K562 (cell line): ENCODE measurements at regions not wholly inside any gene's neighbourhood (a gene's known extent, or its start where the extent isn't known, plus 50 kb on each side); places are given as distances from the start of the nearest gene placed in this dataset.
A peak's percentile ranks its signal among the peaks of the same experiment; 100 is the strongest.

Experiments
- ATAC-seq: fragments of 200-7000 bp; cut with Tn5 transposase; 3 replicates; pipeline ENCODE4 v1.9.1; 2020; ENCODE audit warnings: moderate library complexity
- BruUV-seq: library from RNA; stranded (reverse); fragments of 400-500 nt; replicated peaks from 2 replicates; lab custom pipeline; 2021; lab: Mats Ljungman, UMichigan
- CTCF ChIA-PET: fragments of 300-600 bp; formaldehyde crosslinking; extraction: SDS; loops from one replicate; lab custom pipeline; 2021; ENCODE audit warnings: low intra/inter-chr PET ratio; lab: Yijun Ruan, JAX
- POLR2A ChIA-PET: fragments of 300-600, 350-650 bp; sonication (Branson Sonifier 250); formaldehyde crosslinking; extraction: SDS; loops from one replicate; lab custom pipeline; 2021; ENCODE audit warnings: antibody characterized with exemption, inconsistent platforms; lab: Yijun Ruan, JAX
- DNase-seq, 4 experiments: peaks; one replicate each; pipeline versions ENCODE4 v3.0.0 to v3.0.0-alpha.2; 2011 to 2018; ENCODE audit warnings: low spot score in 3 of 4, mixed read lengths in 3 of 4; ENCODE audit errors: extremely low read depth in 1 of 4
- FAIRE-seq: peaks from 2 replicates; lab custom pipeline; 2011; peaks lifted over from hg19 to GRCh38; lab: Jason Lieb, UNC
- H2AFZ ChIP-seq: 2 replicates; pipeline ENCODE4 v1.6.0; 2011; ENCODE audit warnings: low read depth, low read length, control low read depth, inconsistent platforms
- H3K27ac ChIP-seq: fragments of 200-600 bp; 3 replicates; pipeline ENCODE4 v1.8.0; 2011; ENCODE audit warnings: low read depth, mild to moderate bottlenecking, control low read depth, inconsistent platforms, low read length, moderate library complexity, mixed read lengths; ENCODE audit errors: extremely low read depth
- H3K27me3 ChIP-seq, 2 experiments: fragments of 300-600 bp in 1 of 2; 2 replicates in 1 of 2; 3 replicates in 1 of 2; pipeline versions ENCODE4 v1.6.0 to v1.8.0; 2011; ENCODE audit warnings: inconsistent platforms in 2 of 2, low read length in 2 of 2, mild to moderate bottlenecking in 1 of 2, mixed read lengths in 1 of 2, moderate library complexity in 1 of 2; ENCODE audit not compliant: control insufficient read depth in 2 of 2, insufficient read depth in 2 of 2
- H3K36me3 ChIP-seq: fragments of 300-600 bp; 3 replicates; pipeline ENCODE4 v1.8.0; 2011; ENCODE audit warnings: mild to moderate bottlenecking, low read length, inconsistent platforms; ENCODE audit not compliant: control insufficient read depth, insufficient read depth
- H3K4me1 ChIP-seq, 2 experiments: fragments of 200-600 bp in 1 of 2; replicated peaks in 1 of 2; 2 replicates in 1 of 2; 3 replicates in 1 of 2; pipeline versions ENCODE4 v1.5.1 to v1.8.0; 2011; ENCODE audit warnings: inconsistent platforms in 2 of 2, low read length in 2 of 2, mild to moderate bottlenecking in 1 of 2, mixed read lengths in 1 of 2, moderate library complexity in 1 of 2; ENCODE audit not compliant: control insufficient read depth in 2 of 2, insufficient read depth in 2 of 2
- H3K4me2 ChIP-seq: 2 replicates; pipeline ENCODE4 v1.6.1; 2011; ENCODE audit warnings: low read length, control low read depth, inconsistent platforms, mixed read lengths; ENCODE audit not compliant: insufficient read depth
- H3K4me3 ChIP-seq: fragments of 200-600 bp; sonication (generic), shearing (Covaris generic); 2 replicates; pipeline ENCODE4 v1.5.1; 2016; ENCODE audit warnings: control low read depth, inconsistent platforms
- H3K79me2 ChIP-seq: fragments of 200-600 bp; 3 replicates; pipeline ENCODE4 v1.8.0; 2011; ENCODE audit warnings: low read length, inconsistent platforms; ENCODE audit not compliant: control insufficient read depth, insufficient read depth
- H3K9ac ChIP-seq, 2 experiments: 2 replicates each; pipeline versions ENCODE4 v1.6.0 to v1.6.1; 2011; ENCODE audit warnings: low read depth in 2 of 2, low read length in 2 of 2, control low read depth in 1 of 2, inconsistent platforms in 1 of 2, mild to moderate bottlenecking in 1 of 2, mixed read lengths in 1 of 2; ENCODE audit not compliant: insufficient read depth in 1 of 2
- H3K9me1 ChIP-seq: one replicate; pipeline ENCODE4 v1.6.0; 2011; ENCODE audit warnings: inconsistent platforms, mild to moderate bottlenecking, low read length, moderate library complexity; ENCODE audit not compliant: control insufficient read depth, insufficient read depth
- H3K9me3 ChIP-seq: replicated peaks from 2 replicates; pipeline ENCODE4 v1.5.1; 2011; ENCODE audit warnings: low read depth, low read length, inconsistent platforms; ENCODE audit not compliant: control insufficient read depth, insufficient read depth
- H4K20me1 ChIP-seq: replicated peaks from 2 replicates; pipeline ENCODE4 v1.6.1; 2011; ENCODE audit warnings: low read length, inconsistent platforms, mixed read lengths; ENCODE audit not compliant: control insufficient read depth, insufficient read depth
- CTCF ChIP-seq, 3 experiments: IDR thresholded peaks in 2 of 3; conservative IDR thresholded peaks in 1 of 3; 2 replicates each; pipeline ENCODE4 v1.5.1; 2011 to 2012; ENCODE audit warnings: low read length in 3 of 3, mild to moderate bottlenecking in 3 of 3, control low read depth in 2 of 3, improper control_type of control experiment in 1 of 3, inconsistent platforms in 1 of 3, low read depth in 1 of 3, mixed read lengths in 1 of 3, moderate library complexity in 1 of 3; ENCODE audit not compliant: insufficient read depth in 2 of 3
- HDAC1 ChIP-seq, 2 experiments: fragments of 450-650 bp; IDR thresholded peaks; 2 replicates each; pipeline ENCODE4 v1.6.1; 2016 to 2017; ENCODE audit warnings: inconsistent platforms in 1 of 2, mild to moderate bottlenecking in 1 of 2, moderate library complexity in 1 of 2
- MED1 ChIP-seq: sonication (generic); formaldehyde crosslinking; IDR thresholded peaks from 2 replicates; pipeline ENCODE4 v1.8.1; 2023; ENCODE audit warnings: missing genetic modification reagents, borderline replicate concordance
- RAD21 ChIP-seq, 2 experiments: fragments of 250-450 bp in 1 of 2; fragments of 450-650 bp in 1 of 2; sonication (Bioruptor Pico) in 1 of 2; formaldehyde crosslinking in 1 of 2; IDR thresholded peaks in 1 of 2; conservative IDR thresholded peaks in 1 of 2; 2 replicates each; pipeline versions ENCODE4 v1.4.0 to v1.8.0; 2020 to 2022; ENCODE audit warnings: mild to moderate bottlenecking in 2 of 2, moderate library complexity in 1 of 2
- SMC3 ChIP-seq: conservative IDR thresholded peaks from 2 replicates; pipeline ENCODE4 v1.6.1; 2011; ENCODE audit warnings: low read depth, low read length, improper control_type of control experiment; ENCODE audit not compliant: insufficient read depth
- SRF ChIP-seq, 2 experiments: fragments of 250-450, 450-650 bp in 1 of 2; sonication (Bioruptor Pico) in 1 of 2; sonication (generic) in 1 of 2; formaldehyde crosslinking; IDR thresholded peaks; 2 replicates each; pipeline versions ENCODE4 v1.5.0 to v1.5.1; 2020 to 2022; ENCODE audit warnings: mild to moderate bottlenecking in 1 of 2, missing genetic modification reagents in 1 of 2
- ZNF134 ChIP-seq: fragments of 250-450 bp; sonication (Bioruptor Pico); conservative IDR thresholded peaks from 2 replicates; pipeline ENCODE4 v1.4.0; 2020
- ZNF561 ChIP-seq: fragments of 450-650 bp; formaldehyde crosslinking; conservative IDR thresholded peaks from 2 replicates; pipeline ENCODE4 v1.4.0; 2020; ENCODE audit warnings: mild to moderate bottlenecking, moderate library complexity
- ZNF668 ChIP-seq: fragments of 250-450 bp; sonication (Bioruptor Pico); IDR thresholded peaks from 2 replicates; pipeline ENCODE4 v1.8.0; 2022; ENCODE audit warnings: mild to moderate bottlenecking, inconsistent platforms
- WGBS: fragments of 100-300 bp; shearing (Covaris generic); methylation state at CpG from one replicate; pipeline ENCODE4 v1.1.6; 2016; ENCODE audit warnings: low coverage, mixed read lengths; ENCODE audit not compliant: insufficient coverage; ENCODE audit errors: missing lambda C conversion rate; 5-methylcytosine and 5-hydroxymethylcytosine counted together
- in situ Hi-C: fragments of 300-500 bp; cut with MboI; formaldehyde crosslinking; loops from 4 replicates; pipeline ENCODE4 v1.15.0; 2018; ENCODE audit warnings: inconsistent platforms, mixed read lengths
- intact Hi-C: fragments of 100-400 bp; cut with micrococcal nuclease; formaldehyde crosslinking; loops from 2 replicates; pipeline ENCODE4 v1.14.2; 2022

- Histone ChIP-seq H3K9ac (no peak overlapping the region), H2AFZ (no peak overlapping the region), H3K9me1 (no peaks in the 10 kb centered on the region), H3K4me3 (no peak overlapping the region)
- TF ChIP-seq ZNF561 (CRISPR knock-in tag) (no peak), HDAC1 (IDR thresholded peaks at IDR 0.05) (no peak), RAD21 (CRISPR knock-in tag; conservative IDR thresholded peaks at IDR 0.05 in 1 of 2, IDR thresholded peaks at IDR 0.05 in 1 of 2) (no peak), SMC3 (no peak), SRF (CRISPR knock-in tag; IDR thresholded peaks at IDR 0.05) (no peak)
- TF ChIP-seq, all 486 proteins: peak for 0
- H4K20me1 ChIP-seq = no peaks in the 10 kb centered on the region
- in situ Hi-C loops = no loop called here
- DNase-seq = no peak
- H3K4me2 ChIP-seq = no peak overlapping the region
- H3K27ac ChIP-seq = no peak overlapping the region
- no peaks in the 10 kb centered on the region for H3K36me3 ChIP-seq
- CTCF ChIA-PET = no interaction called here
- POLR2A ChIA-PET = interaction anchor here (0.7 kb wide), 1 partner anchor 1577 kb away, joined by 3 read pairs; no protein-coding TSS in a partner anchor
- H3K27me3 ChIP-seq = no peaks in the 10 kb centered on the region; a peak in 1 of 5 replicates
- BruUV-seq = no TSS peak
- H3K4me1 ChIP-seq = no peaks in the 10 kb centered on the region
- no peaks in the 10 kb centered on the region for H3K9me3 ChIP-seq
- intact Hi-C loops = no loop called here
- WGBS = 12% methylated on average over 6 of the region's 6 CpGs
- no peaks in the 10 kb centered on the region for H3K79me2 ChIP-seq
- no peak for ATAC-seq
- no peak for FAIRE-seq
Observed at GRCh38 chr3:59608356-59608755, 558.5 kb upstream of the CFAP20DC start.

GRCh38 chr3:59607656-59608055 lies 557.8 kb upstream of the CFAP20DC start:
- CTCF ChIA-PET = no interaction called here
- 0% methylated on average over 1 of the region's 1 CpG for WGBS
- no peaks in the 10 kb centered on the region for H3K4me1 ChIP-seq
- H3K27ac ChIP-seq = no peak overlapping the region
- POLR2A ChIA-PET = interaction anchor here (0.7 kb wide), 1 partner anchor 1578 kb away, joined by 3 read pairs; no protein-coding TSS in a partner anchor
- H2AFZ ChIP-seq = no peak overlapping the region
- no peaks in the 10 kb centered on the region for H3K9me1 ChIP-seq
- intact Hi-C loops = no loop called here
- peak in 2 of 4 experiments; percentile 3 to 8 for DNase-seq
- no peak for FAIRE-seq
- no peaks in the 10 kb centered on the region for H4K20me1 ChIP-seq
- BruUV-seq = no TSS peak
- no peaks in the 10 kb centered on the region for H3K9me3 ChIP-seq
- no peaks in the 10 kb centered on the region; a peak in 1 of 5 replicates for H3K27me3 ChIP-seq
- no peaks in the 10 kb centered on the region for H3K79me2 ChIP-seq
- no peak for TF ChIP-seq ZNF134 (CRISPR knock-in tag)
- peak in 2 of 3 experiments; percentile 16 to 38; a peak in 2 of 6 replicates for TF ChIP-seq CTCF (IDR thresholded peaks at IDR 0.05 in 2 of 3, conservative IDR thresholded peaks at IDR 0.05 in 1 of 3; ENCODE audit: insufficient read depth in 2 of 3, low read depth in 1 of 3, low read length in 3 of 3)
- TF ChIP-seq MED1 = no peak
- no peak for TF ChIP-seq ZNF668 (CRISPR knock-in tag)
- TF ChIP-seq RAD21 (CRISPR knock-in tag; conservative IDR thresholded peaks at IDR 0.05 in 1 of 2, IDR thresholded peaks at IDR 0.05 in 1 of 2) = peak; percentile 29 to 41; a peak in 3 of 4 replicates
- TF ChIP-seq, all 486 proteins: peak for 2
- no peaks in the 10 kb centered on the region for H3K36me3 ChIP-seq
- H3K9ac ChIP-seq = no peak overlapping the region
- H3K4me3 ChIP-seq = no peak overlapping the region
- no peak overlapping the region for H3K4me2 ChIP-seq
- no peak for ATAC-seq
- in situ Hi-C loops = no loop called here
